ENCODE measurements at regions not wholly inside any gene's neighbourhood (a gene's known extent, or its start where the extent isn't known, plus 50 kb on each side); places are given as distances from the start of the nearest gene placed in this dataset.
"Not testable (repeated sequence)": the region's sequence is repeated elsewhere in the genome, so short reads cannot be mapped to it uniquely, and the experiment has no call there.

- no peak for DNase-seq (ENCODE audit: low spot score)
Observed at GRCh38 chr3:150130404-150131100, 159.9 kb upstream of the PFN2 start.

GRCh38 chr3:150129166-150129565 is 158.5 kb upstream of the PFN2 start:
- DNase-seq (ENCODE audit: low spot score): no peak

- DNase-seq (ENCODE audit: low spot score): no peak
Observed at GRCh38 chr3:150128126-150128525, 157.4 kb upstream of the PFN2 start.

- DNase-seq (ENCODE audit: low spot score): no peak
Observed at GRCh38 chr3:150127011-150127490, 156.4 kb upstream of the PFN2 start.

GRCh38 chr3:150124142-150124541 is 153.4 kb upstream of the PFN2 start:
- DNase-seq (ENCODE audit: low spot score): no peak

- DNase-seq (ENCODE audit: low spot score): not testable (repeated sequence)
Observed at GRCh38 chr3:150123249-150123648, 152.6 kb upstream of the PFN2 start.

- DNase-seq (ENCODE audit: low spot score): no peak
Observed at GRCh38 chr3:150118219-150118618, 147.5 kb upstream of the PFN2 start.

GRCh38 chr3:150117076-150117475 is 146.4 kb upstream of the PFN2 start:
- no peak for DNase-seq (ENCODE audit: low spot score)

- DNase-seq (ENCODE audit: low spot score): no peak
Observed at GRCh38 chr3:150116196-150116595, 145.5 kb upstream of the PFN2 start.

GRCh38 chr3:150114873-150115540 is 144.3 kb upstream of the PFN2 start:
- DNase-seq (ENCODE audit: low spot score): no peak

- no peak for DNase-seq (ENCODE audit: low spot score)
Observed at GRCh38 chr3:150114273-150114672, 143.6 kb upstream of the PFN2 start.

- no peak for DNase-seq (ENCODE audit: low spot score)
Observed at GRCh38 chr3:150110097-150110496, 139.4 kb upstream of the PFN2 start.

- no peak for DNase-seq (ENCODE audit: low spot score)
Observed at GRCh38 chr3:150107429-150108175, 136.9 kb upstream of the PFN2 start.

- no peak for DNase-seq (ENCODE audit: low spot score)
Observed at GRCh38 chr3:150106740-150107428, 136.2 kb upstream of the PFN2 start.

- no peak for DNase-seq (ENCODE audit: low spot score)
Observed at GRCh38 chr3:150105886-150106612, 135.4 kb upstream of the PFN2 start.

- DNase-seq (ENCODE audit: low spot score): no peak
Observed at GRCh38 chr3:150105025-150105424, 134.3 kb upstream of the PFN2 start.

GRCh38 chr3:150104564-150104963 is 133.9 kb upstream of the PFN2 start:
- no peak for DNase-seq (ENCODE audit: low spot score)

- DNase-seq (ENCODE audit: low spot score): no peak
Observed at GRCh38 chr3:150101016-150101415, 130.3 kb upstream of the PFN2 start.

- no peak for DNase-seq (ENCODE audit: low spot score)
Observed at GRCh38 chr3:150098621-150099020, 127.9 kb upstream of the PFN2 start.

GRCh38 chr3:150097588-150097890 is 126.8 kb upstream of the PFN2 start:
- no peak for DNase-seq (ENCODE audit: low spot score)

- no peak for DNase-seq (ENCODE audit: low spot score)
Observed at GRCh38 chr3:150096700-150097587, 126.2 kb upstream of the PFN2 start.

Measured in ureter (tissue), 1 donor.